ENCODE measurements at regions not wholly inside any gene's neighbourhood (a gene's known extent, or its start where the extent isn't known, plus 50 kb on each side); places are given as distances from the start of the nearest gene placed in this dataset.

DNA sequence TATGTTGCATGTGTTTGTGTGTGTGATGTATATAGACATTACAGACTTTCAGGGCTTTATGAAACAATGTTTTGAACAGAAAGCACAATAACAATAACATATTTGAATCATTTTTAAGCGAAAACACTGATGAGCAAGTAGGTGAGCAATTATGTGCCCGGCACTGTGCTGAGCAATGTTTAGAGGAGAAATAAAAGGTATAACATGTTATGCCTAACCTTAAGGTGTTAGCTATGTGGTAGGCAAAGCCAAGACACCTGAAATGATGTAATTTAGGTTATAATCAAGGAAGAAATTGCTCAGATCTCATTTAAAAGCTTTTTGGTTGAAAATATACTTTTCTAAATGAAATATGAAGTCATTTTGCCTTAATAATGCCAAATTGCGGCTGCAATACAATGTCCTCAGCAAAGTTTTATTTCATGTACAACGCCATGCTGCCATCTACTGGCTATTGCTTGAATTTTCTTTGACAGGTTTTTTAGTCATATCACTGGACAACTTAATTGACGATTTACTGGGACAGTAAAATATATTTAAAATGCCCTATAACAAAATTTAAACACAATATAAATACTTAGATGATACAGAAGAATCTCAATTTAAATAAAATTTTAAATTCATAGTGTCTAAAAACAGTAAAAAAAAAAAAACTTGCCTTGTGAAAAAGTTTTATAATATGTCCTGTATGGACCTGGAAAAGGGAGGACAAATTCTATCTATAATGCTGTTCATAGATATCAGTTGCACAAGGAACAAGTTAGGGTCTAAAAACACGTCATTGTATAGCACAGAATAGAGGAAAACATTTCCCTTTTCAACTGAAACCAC lies 131.1 kb upstream of the CDK1 start:
- Histone ChIP-seq H3K27ac (ENCODE audit: low read depth in 1 of 2, low read length in 2 of 2) (no peak overlapping the region), H3K36me3 (ENCODE audit: control insufficient read depth in 4 of 4, insufficient read depth in 3 of 4, low read depth in 1 of 4, low read length in 3 of 4) (no peaks in the 10 kb centered on the region), H3K9me3 (ENCODE audit: control insufficient read depth in 4 of 4, low read length in 3 of 4) (no peaks in the 10 kb centered on the region), H3K4me3 (ENCODE audit: low read depth in 1 of 3, low read length in 3 of 3) (no peak overlapping the region), H3K4me1 (ENCODE audit: control insufficient read depth in 4 of 4, insufficient read depth in 4 of 4, low read length in 3 of 4) (peaks cover 0 to 6% (median 1%) of the 10 kb centered on the region in 4 donors), H3K27me3 (ENCODE audit: control insufficient read depth in 4 of 4, insufficient read depth in 4 of 4, low read length in 3 of 4) (no peaks in the 10 kb centered on the region), H3K9ac (ENCODE audit: low read depth in 1 of 2, low read length in 2 of 2) (no peak overlapping the region)
- TF ChIP-seq FOXA2 (IDR thresholded peaks at IDR 0.05) (no peak), RAD21 (IDR thresholded peaks at IDR 0.05) (peak; percentile 91 to 93)
- TF ChIP-seq, protein P1, sequence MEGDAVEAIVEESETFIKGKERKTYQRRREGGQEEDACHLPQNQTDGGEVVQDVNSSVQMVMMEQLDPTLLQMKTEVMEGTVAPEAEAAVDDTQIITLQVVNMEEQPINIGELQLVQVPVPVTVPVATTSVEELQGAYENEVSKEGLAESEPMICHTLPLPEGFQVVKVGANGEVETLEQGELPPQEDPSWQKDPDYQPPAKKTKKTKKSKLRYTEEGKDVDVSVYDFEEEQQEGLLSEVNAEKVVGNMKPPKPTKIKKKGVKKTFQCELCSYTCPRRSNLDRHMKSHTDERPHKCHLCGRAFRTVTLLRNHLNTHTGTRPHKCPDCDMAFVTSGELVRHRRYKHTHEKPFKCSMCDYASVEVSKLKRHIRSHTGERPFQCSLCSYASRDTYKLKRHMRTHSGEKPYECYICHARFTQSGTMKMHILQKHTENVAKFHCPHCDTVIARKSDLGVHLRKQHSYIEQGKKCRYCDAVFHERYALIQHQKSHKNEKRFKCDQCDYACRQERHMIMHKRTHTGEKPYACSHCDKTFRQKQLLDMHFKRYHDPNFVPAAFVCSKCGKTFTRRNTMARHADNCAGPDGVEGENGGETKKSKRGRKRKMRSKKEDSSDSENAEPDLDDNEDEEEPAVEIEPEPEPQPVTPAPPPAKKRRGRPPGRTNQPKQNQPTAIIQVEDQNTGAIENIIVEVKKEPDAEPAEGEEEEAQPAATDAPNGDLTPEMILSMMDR (IDR thresholded peaks at IDR 0.05; ENCODE audit: low read depth, low read length, missing input control) = peak; percentile 82
- DNase-seq (ENCODE audit: low spot score) = no peak
- WGBS = 11% methylated on average over 6 of the region's 6 CpGs

DNA sequence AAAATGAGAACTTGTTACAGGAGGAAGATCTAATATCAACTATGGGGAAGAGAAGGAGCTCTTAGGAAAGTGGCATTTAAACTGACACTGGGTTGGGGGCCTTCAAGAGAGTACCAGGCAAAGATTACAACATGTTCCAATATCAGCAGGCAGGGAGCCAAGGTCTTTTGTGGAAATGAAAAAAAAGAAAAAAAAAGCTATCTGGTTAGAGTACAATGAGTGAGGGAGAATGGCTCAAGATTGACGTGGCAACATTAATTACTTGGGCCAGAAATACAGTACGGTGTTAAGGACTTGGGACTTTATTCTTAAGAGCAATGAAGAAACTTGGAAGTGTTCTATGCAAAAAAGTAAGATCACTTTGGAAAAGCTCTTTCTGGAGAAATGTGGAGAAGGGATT lies 132.3 kb upstream of the CDK1 start:
- no peak overlapping the region for H3K4me3 ChIP-seq (ENCODE audit: low read depth in 1 of 3, low read length in 3 of 3)
- no peaks in the 10 kb centered on the region for H3K36me3 ChIP-seq (ENCODE audit: control insufficient read depth in 4 of 4, insufficient read depth in 3 of 4, low read depth in 1 of 4, low read length in 3 of 4)
- H3K4me1 ChIP-seq (ENCODE audit: control insufficient read depth in 4 of 4, insufficient read depth in 4 of 4, low read length in 3 of 4) = peaks cover 0 to 6% (median 1%) of the 10 kb centered on the region in 4 donors
- WGBS = 53% methylated on average over 2 of the region's 2 CpGs
- no peak overlapping the region for H3K9ac ChIP-seq (ENCODE audit: low read depth in 1 of 2, low read length in 2 of 2)
- no peaks in the 10 kb centered on the region for H3K27me3 ChIP-seq (ENCODE audit: control insufficient read depth in 4 of 4, insufficient read depth in 4 of 4, low read length in 3 of 4)
- TF ChIP-seq RAD21 (IDR thresholded peaks at IDR 0.05) = peak in 1 of 2 donors; percentile 20
- no peak for TF ChIP-seq FOXA2 (IDR thresholded peaks at IDR 0.05)
- TF ChIP-seq HNF4A (conservative IDR thresholded peaks at IDR 0.05) = peak in 1 of 2 donors; percentile 22
- DNase-seq (ENCODE audit: low spot score) = no peak
- H3K9me3 ChIP-seq (ENCODE audit: control insufficient read depth in 4 of 4, low read length in 3 of 4) = no peaks in the 10 kb centered on the region
- H3K27ac ChIP-seq (ENCODE audit: low read depth in 1 of 2, low read length in 2 of 2) = no peak overlapping the region

GRCh38 chr10:60644436-60645130 lies 133.7 kb upstream of the CDK1 start:
- Histone ChIP-seq H3K36me3 (ENCODE audit: control insufficient read depth in 4 of 4, insufficient read depth in 3 of 4, low read depth in 1 of 4, low read length in 3 of 4) (no peaks in the 10 kb centered on the region), H3K4me3 (ENCODE audit: low read depth in 1 of 3, low read length in 3 of 3) (no peak overlapping the region), H3K27me3 (ENCODE audit: control insufficient read depth in 4 of 4, insufficient read depth in 4 of 4, low read length in 3 of 4) (no peaks in the 10 kb centered on the region), H3K9ac (ENCODE audit: low read depth in 1 of 2, low read length in 2 of 2) (no peak overlapping the region), H3K9me3 (ENCODE audit: control insufficient read depth in 4 of 4, low read length in 3 of 4) (no peaks in the 10 kb centered on the region), H3K4me1 (ENCODE audit: control insufficient read depth in 4 of 4, insufficient read depth in 4 of 4, low read length in 3 of 4) (peaks cover 0 to 6% (median 1%) of the 10 kb centered on the region in 4 donors), H3K27ac (ENCODE audit: low read depth in 1 of 2, low read length in 2 of 2) (no peak overlapping the region)
- TF ChIP-seq EGR1 (IDR thresholded peaks at IDR 0.05; ENCODE audit: low read depth in 2 of 2) (no peak), ATF3 (IDR thresholded peaks at IDR 0.05) (no peak)
- WGBS = 83% methylated on average over 4 of the region's 4 CpGs
- no peak for DNase-seq (ENCODE audit: low spot score)

GRCh38 chr10:60643874-60644273 lies 134.4 kb upstream of the CDK1 start:
- no peak for DNase-seq (ENCODE audit: low spot score)
- WGBS = 88% methylated on average over 1 of the region's 1 CpG
- Histone ChIP-seq H3K9ac (ENCODE audit: low read depth in 1 of 2, low read length in 2 of 2) (no peak overlapping the region), H3K36me3 (ENCODE audit: control insufficient read depth in 4 of 4, insufficient read depth in 3 of 4, low read depth in 1 of 4, low read length in 3 of 4) (no peaks in the 10 kb centered on the region), H3K27ac (ENCODE audit: low read depth in 1 of 2, low read length in 2 of 2) (no peak overlapping the region), H3K4me1 (ENCODE audit: control insufficient read depth in 4 of 4, insufficient read depth in 4 of 4, low read length in 3 of 4) (peaks cover 0 to 6% (median 1%) of the 10 kb centered on the region in 4 donors), H3K9me3 (ENCODE audit: control insufficient read depth in 4 of 4, low read length in 3 of 4) (no peaks in the 10 kb centered on the region), H3K4me3 (ENCODE audit: low read depth in 1 of 3, low read length in 3 of 3) (no peak overlapping the region), H3K27me3 (ENCODE audit: control insufficient read depth in 4 of 4, insufficient read depth in 4 of 4, low read length in 3 of 4) (no peaks in the 10 kb centered on the region)
- TF ChIP-seq TAF1 (conservative IDR thresholded peaks at IDR 0.05) = no peak
- TF ChIP-seq, protein P2, sequence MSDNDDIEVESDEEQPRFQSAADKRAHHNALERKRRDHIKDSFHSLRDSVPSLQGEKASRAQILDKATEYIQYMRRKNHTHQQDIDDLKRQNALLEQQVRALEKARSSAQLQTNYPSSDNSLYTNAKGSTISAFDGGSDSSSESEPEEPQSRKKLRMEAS (IDR thresholded peaks at IDR 0.05) = no peak
- no peak for TF ChIP-seq HNF4G (IDR thresholded peaks at IDR 0.05)
- TF ChIP-seq, protein P3, sequence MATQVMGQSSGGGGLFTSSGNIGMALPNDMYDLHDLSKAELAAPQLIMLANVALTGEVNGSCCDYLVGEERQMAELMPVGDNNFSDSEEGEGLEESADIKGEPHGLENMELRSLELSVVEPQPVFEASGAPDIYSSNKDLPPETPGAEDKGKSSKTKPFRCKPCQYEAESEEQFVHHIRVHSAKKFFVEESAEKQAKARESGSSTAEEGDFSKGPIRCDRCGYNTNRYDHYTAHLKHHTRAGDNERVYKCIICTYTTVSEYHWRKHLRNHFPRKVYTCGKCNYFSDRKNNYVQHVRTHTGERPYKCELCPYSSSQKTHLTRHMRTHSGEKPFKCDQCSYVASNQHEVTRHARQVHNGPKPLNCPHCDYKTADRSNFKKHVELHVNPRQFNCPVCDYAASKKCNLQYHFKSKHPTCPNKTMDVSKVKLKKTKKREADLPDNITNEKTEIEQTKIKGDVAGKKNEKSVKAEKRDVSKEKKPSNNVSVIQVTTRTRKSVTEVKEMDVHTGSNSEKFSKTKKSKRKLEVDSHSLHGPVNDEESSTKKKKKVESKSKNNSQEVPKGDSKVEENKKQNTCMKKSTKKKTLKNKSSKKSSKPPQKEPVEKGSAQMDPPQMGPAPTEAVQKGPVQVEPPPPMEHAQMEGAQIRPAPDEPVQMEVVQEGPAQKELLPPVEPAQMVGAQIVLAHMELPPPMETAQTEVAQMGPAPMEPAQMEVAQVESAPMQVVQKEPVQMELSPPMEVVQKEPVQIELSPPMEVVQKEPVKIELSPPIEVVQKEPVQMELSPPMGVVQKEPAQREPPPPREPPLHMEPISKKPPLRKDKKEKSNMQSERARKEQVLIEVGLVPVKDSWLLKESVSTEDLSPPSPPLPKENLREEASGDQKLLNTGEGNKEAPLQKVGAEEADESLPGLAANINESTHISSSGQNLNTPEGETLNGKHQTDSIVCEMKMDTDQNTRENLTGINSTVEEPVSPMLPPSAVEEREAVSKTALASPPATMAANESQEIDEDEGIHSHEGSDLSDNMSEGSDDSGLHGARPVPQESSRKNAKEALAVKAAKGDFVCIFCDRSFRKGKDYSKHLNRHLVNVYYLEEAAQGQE (IDR thresholded peaks at IDR 0.05) = no peak

Measured in liver (tissue), 8 donors.